ENCODE measurements at regions not wholly inside any gene's neighbourhood (a gene's known extent, or its start where the extent isn't known, plus 50 kb on each side); places are given as distances from the start of the nearest gene placed in this dataset.

- TF ChIP-seq CTCF (conservative IDR thresholded peaks at IDR 0.05; ENCODE audit: low read depth, low read length), result no peak
- TF ChIP-seq EZH2 (IDR thresholded peaks at IDR 0.05; ENCODE audit: borderline replicate concordance, low read depth, low read length, poor library complexity, severe bottlenecking), result no peak
These were observed 487.2 kb downstream of the RPS24 start for GRCh38 chr10:78520737-78521430.
